ENCODE measurements at regions not wholly inside any gene's neighbourhood (a gene's known extent, or its start where the extent isn't known, plus 50 kb on each side); places are given as distances from the start of the nearest gene placed in this dataset.

GRCh38 chr12:89234324-89235114, 117.8 kb downstream of the DUSP6 start:
- FAIRE-seq (no peak), DNase-seq (ENCODE audit: low read depth) (no peak)
- Histone ChIP-seq H3K36me3 (ENCODE audit: control insufficient read depth, insufficient read depth, low read length) (no peaks in the 10 kb centered on the region), H3K27me3 (ENCODE audit: control insufficient read depth, insufficient read depth, low read length) (no peaks in the 10 kb centered on the region), H3K4me3 (ENCODE audit: low read depth, low read length) (no peak overlapping the region)
- no peak for TF ChIP-seq CTCF (IDR thresholded peaks at IDR 0.05; ENCODE audit: insufficient read depth, low read length, severe bottlenecking)

GRCh38 chr12:89231686-89232085, 120.6 kb downstream of the DUSP6 start:
- Histone ChIP-seq H3K4me3 (ENCODE audit: low read depth, low read length) (no peak overlapping the region), H3K36me3 (ENCODE audit: control insufficient read depth, insufficient read depth, low read length) (no peaks in the 10 kb centered on the region)
- FAIRE-seq, result no peak

GRCh38 chr12:89230376-89231315, 121.7 kb downstream of the DUSP6 start:
- H3K27me3 ChIP-seq (ENCODE audit: control insufficient read depth, insufficient read depth, low read length), result no peaks in the 10 kb centered on the region
- H3K36me3 ChIP-seq (ENCODE audit: control insufficient read depth, insufficient read depth, low read length), result no peaks in the 10 kb centered on the region
- no peak for FAIRE-seq
- peak; percentile 81 for DNase-seq (ENCODE audit: low read depth)
- H3K4me3 ChIP-seq (ENCODE audit: low read depth, low read length), result no peak overlapping the region
- no peak for TF ChIP-seq CTCF (IDR thresholded peaks at IDR 0.05; ENCODE audit: insufficient read depth, low read length, severe bottlenecking)

More at GRCh38 chr12:89231686-89232085, 120.6 kb downstream of the DUSP6 start:
- no peaks in the 10 kb centered on the region for H3K27me3 ChIP-seq (ENCODE audit: control insufficient read depth, insufficient read depth, low read length)
- no peak for DNase-seq (ENCODE audit: low read depth)
- no peak for TF ChIP-seq CTCF (IDR thresholded peaks at IDR 0.05; ENCODE audit: insufficient read depth, low read length, severe bottlenecking)

- Histone ChIP-seq H3K36me3 (ENCODE audit: control insufficient read depth, insufficient read depth, low read length) (no peaks in the 10 kb centered on the region), H3K27me3 (ENCODE audit: control insufficient read depth, insufficient read depth, low read length) (no peaks in the 10 kb centered on the region), H3K4me3 (ENCODE audit: low read depth, low read length) (no peak overlapping the region)
- TF ChIP-seq CTCF (IDR thresholded peaks at IDR 0.05; ENCODE audit: insufficient read depth, low read length, severe bottlenecking), result no peak
- DNase-seq (ENCODE audit: low read depth), result no peak
- FAIRE-seq, result no peak
These were observed 123.8 kb downstream of the DUSP6 start for GRCh38 chr12:89228491-89228890.

- no peaks in the 10 kb centered on the region for H3K36me3 ChIP-seq (ENCODE audit: control insufficient read depth, insufficient read depth, low read length)
- H3K4me3 ChIP-seq (ENCODE audit: low read depth, low read length), result no peak overlapping the region
- FAIRE-seq, result no peak
- DNase-seq (ENCODE audit: low read depth), result no peak
- TF ChIP-seq CTCF (IDR thresholded peaks at IDR 0.05; ENCODE audit: insufficient read depth, low read length, severe bottlenecking), result no peak
- H3K27me3 ChIP-seq (ENCODE audit: control insufficient read depth, insufficient read depth, low read length), result no peaks in the 10 kb centered on the region
These were observed 124.5 kb downstream of the DUSP6 start for GRCh38 chr12:89227774-89228173.
